ENCODE measurements at regions not wholly inside any gene's neighbourhood (a gene's known extent, or its start where the extent isn't known, plus 50 kb on each side); places are given as distances from the start of the nearest gene placed in this dataset.

- TF ChIP-seq ZFX (IDR thresholded peaks at IDR 0.05; ENCODE audit: borderline replicate concordance) (no peak), CTCF (IDR thresholded peaks at IDR 0.05) (no peak)
These were observed 151.3 kb upstream of the MAP3K1 start for GRCh38 chr5:56664025-56664424.
